SJCRH30 (cell line): ENCODE measurements at regions not wholly inside any gene's neighbourhood (a gene's known extent, or its start where the extent isn't known, plus 50 kb on each side); places are given as distances from the start of the nearest gene placed in this dataset.

Source experiments
- DNase-seq, 2 experiments: peaks; one replicate each; pipeline ENCODE4 v3.0.0-alpha.2; 2015 to 2020
- H3K27ac ChIP-seq: fragments of 250-450 bp; sonication (Bioruptor Pico); 2 replicates; pipeline ENCODE4 v1.5.1; 2020; ENCODE audit warnings: mild to moderate bottlenecking, moderate library complexity
- H3K27me3 ChIP-seq: fragments of 250-450 bp; sonication (Bioruptor Pico); 2 replicates; pipeline ENCODE4 v1.5.1; 2020; ENCODE audit warnings: mild to moderate bottlenecking, moderate library complexity
- H3K36me3 ChIP-seq: fragments of 250-450 bp; sonication (Bioruptor Pico); 2 replicates; pipeline ENCODE4 v1.5.1; 2020; ENCODE audit warnings: mild to moderate bottlenecking, moderate library complexity
- H3K4me1 ChIP-seq: fragments of 250-450 bp; sonication (Bioruptor Pico); 2 replicates; pipeline ENCODE4 v1.5.1; 2020; ENCODE audit warnings: mild to moderate bottlenecking, moderate library complexity
- H3K4me3 ChIP-seq: fragments of 250-450 bp; sonication (Bioruptor Pico); 2 replicates; pipeline ENCODE4 v1.5.1; 2020; ENCODE audit warnings: mild to moderate bottlenecking, moderate library complexity
- H3K9me3 ChIP-seq: fragments of 250-450 bp; sonication (Bioruptor Pico); replicated peaks from 2 replicates; pipeline ENCODE4 v1.5.1; 2020; ENCODE audit warnings: mild to moderate bottlenecking, moderate library complexity

- no peaks in the 10 kb centered on the region for H3K4me1 ChIP-seq
- no peak for DNase-seq
- H3K27ac ChIP-seq, result no peak overlapping the region
- no peaks in the 10 kb centered on the region for H3K36me3 ChIP-seq
- H3K27me3 ChIP-seq, result no peaks in the 10 kb centered on the region
- H3K9me3 ChIP-seq, result no peaks in the 10 kb centered on the region
- H3K4me3 ChIP-seq, result no peak overlapping the region
Measured at GRCh38 chr4:180721356-180721755, 1521.8 kb upstream of the TENM3 start.

- no peak for DNase-seq
- no peak overlapping the region for H3K27ac ChIP-seq
- H3K9me3 ChIP-seq, result no peaks in the 10 kb centered on the region
- H3K27me3 ChIP-seq, result no peaks in the 10 kb centered on the region
- no peaks in the 10 kb centered on the region for H3K4me1 ChIP-seq
- H3K4me3 ChIP-seq, result no peak overlapping the region
- no peaks in the 10 kb centered on the region for H3K36me3 ChIP-seq
Measured at GRCh38 chr4:180726611-180727010, 1516.6 kb upstream of the TENM3 start.

- H3K4me1 ChIP-seq, result no peaks in the 10 kb centered on the region
- no peaks in the 10 kb centered on the region for H3K27me3 ChIP-seq
- H3K27ac ChIP-seq, result no peak overlapping the region
- H3K4me3 ChIP-seq, result no peak overlapping the region
- no peak for DNase-seq
- H3K36me3 ChIP-seq, result no peaks in the 10 kb centered on the region
- H3K9me3 ChIP-seq, result no peaks in the 10 kb centered on the region
Measured at GRCh38 chr4:180727478-180727877, 1515.7 kb upstream of the TENM3 start.

GRCh38 chr4:180734753-180735432 lies 1508.3 kb upstream of the TENM3 start:
- H3K27ac ChIP-seq, result no peak overlapping the region
- no peaks in the 10 kb centered on the region for H3K9me3 ChIP-seq
- no peaks in the 10 kb centered on the region for H3K27me3 ChIP-seq
- no peak overlapping the region for H3K4me3 ChIP-seq
- H3K36me3 ChIP-seq, result no peaks in the 10 kb centered on the region
- no peaks in the 10 kb centered on the region for H3K4me1 ChIP-seq
- no peak for DNase-seq

GRCh38 chr4:180741703-180742102 lies 1501.5 kb upstream of the TENM3 start:
- no peak overlapping the region for H3K27ac ChIP-seq
- no peaks in the 10 kb centered on the region for H3K4me1 ChIP-seq
- no peak overlapping the region for H3K4me3 ChIP-seq
- H3K9me3 ChIP-seq, result no peaks in the 10 kb centered on the region
- no peaks in the 10 kb centered on the region for H3K27me3 ChIP-seq
- no peaks in the 10 kb centered on the region for H3K36me3 ChIP-seq
- DNase-seq, result no peak

GRCh38 chr4:180745019-180745418 lies 1498.2 kb upstream of the TENM3 start:
- Histone ChIP-seq H3K27me3 (no peaks in the 10 kb centered on the region), H3K4me1 (no peaks in the 10 kb centered on the region), H3K36me3 (no peaks in the 10 kb centered on the region), H3K9me3 (no peaks in the 10 kb centered on the region), H3K4me3 (no peak overlapping the region), H3K27ac (no peak overlapping the region)
- no peak for DNase-seq

GRCh38 chr4:180751009-180751408 lies 1492.2 kb upstream of the TENM3 start:
- H3K27ac ChIP-seq, result no peak overlapping the region
- DNase-seq, result no peak

GRCh38 chr4:180757927-180758326 lies 1485.3 kb upstream of the TENM3 start:
- no peak for DNase-seq
- H3K36me3 ChIP-seq, result no peaks in the 10 kb centered on the region
- no peaks in the 10 kb centered on the region for H3K9me3 ChIP-seq
- no peaks in the 10 kb centered on the region for H3K27me3 ChIP-seq
- H3K4me3 ChIP-seq, result no peak overlapping the region
- no peaks in the 10 kb centered on the region for H3K4me1 ChIP-seq
- H3K27ac ChIP-seq, result no peak overlapping the region

More at GRCh38 chr4:180751009-180751408, 1492.2 kb upstream of the TENM3 start:
- Histone ChIP-seq H3K36me3 (no peaks in the 10 kb centered on the region), H3K27me3 (no peaks in the 10 kb centered on the region), H3K9me3 (no peaks in the 10 kb centered on the region), H3K4me3 (no peak overlapping the region), H3K4me1 (no peaks in the 10 kb centered on the region)

- no peaks in the 10 kb centered on the region for H3K27me3 ChIP-seq
- H3K4me3 ChIP-seq, result no peak overlapping the region
- DNase-seq, result peak in 1 of 2 experiments; percentile 2
- no peaks in the 10 kb centered on the region for H3K9me3 ChIP-seq
- H3K36me3 ChIP-seq, result no peaks in the 10 kb centered on the region
- H3K4me1 ChIP-seq, result peaks cover 8% of the 10 kb centered on the region
- no peak overlapping the region for H3K27ac ChIP-seq
Measured at GRCh38 chr4:180766045-180766444, 1477.2 kb upstream of the TENM3 start.

- H3K9me3 ChIP-seq, result no peaks in the 10 kb centered on the region
- no peak overlapping the region for H3K4me3 ChIP-seq
- H3K36me3 ChIP-seq, result no peaks in the 10 kb centered on the region
- H3K27ac ChIP-seq, result peak overlapping the region; percentile 52
- DNase-seq, result peak; percentile 34 to 77
- no peaks in the 10 kb centered on the region for H3K27me3 ChIP-seq
- H3K4me1 ChIP-seq, result peaks cover 8% of the 10 kb centered on the region
Measured at GRCh38 chr4:180766944-180767729, 1476.1 kb upstream of the TENM3 start.

GRCh38 chr4:180768610-180769009 lies 1474.6 kb upstream of the TENM3 start:
- H3K27me3 ChIP-seq, result no peaks in the 10 kb centered on the region
- H3K9me3 ChIP-seq, result no peaks in the 10 kb centered on the region
- H3K36me3 ChIP-seq, result no peaks in the 10 kb centered on the region
- H3K4me3 ChIP-seq, result no peak overlapping the region
- no peak for DNase-seq
- no peak overlapping the region for H3K27ac ChIP-seq
- peaks cover 8% of the 10 kb centered on the region for H3K4me1 ChIP-seq

- Histone ChIP-seq H3K36me3 (no peaks in the 10 kb centered on the region), H3K27ac (no peak overlapping the region), H3K27me3 (no peaks in the 10 kb centered on the region), H3K9me3 (no peaks in the 10 kb centered on the region), H3K4me3 (no peak overlapping the region), H3K4me1 (peaks cover 8% of the 10 kb centered on the region)
- no peak for DNase-seq
Measured at GRCh38 chr4:180769791-180770190, 1473.4 kb upstream of the TENM3 start.

GRCh38 chr4:180770265-180770664 lies 1472.9 kb upstream of the TENM3 start:
- no peaks in the 10 kb centered on the region for H3K9me3 ChIP-seq
- no peak overlapping the region for H3K4me3 ChIP-seq
- no peaks in the 10 kb centered on the region for H3K27me3 ChIP-seq
- peak in 1 of 2 experiments; percentile 28 for DNase-seq
- no peak overlapping the region for H3K27ac ChIP-seq
- H3K36me3 ChIP-seq, result no peaks in the 10 kb centered on the region
- peaks cover 8% of the 10 kb centered on the region for H3K4me1 ChIP-seq

GRCh38 chr4:180784940-180785339 lies 1458.3 kb upstream of the TENM3 start:
- H3K4me1 ChIP-seq, result no peaks in the 10 kb centered on the region
- H3K27ac ChIP-seq, result no peak overlapping the region
- DNase-seq, result no peak
- no peak overlapping the region for H3K4me3 ChIP-seq
- no peaks in the 10 kb centered on the region for H3K36me3 ChIP-seq
- no peaks in the 10 kb centered on the region for H3K9me3 ChIP-seq
- no peaks in the 10 kb centered on the region for H3K27me3 ChIP-seq

- no peak overlapping the region for H3K4me3 ChIP-seq
- no peaks in the 10 kb centered on the region for H3K4me1 ChIP-seq
- H3K9me3 ChIP-seq, result no peaks in the 10 kb centered on the region
- H3K36me3 ChIP-seq, result no peaks in the 10 kb centered on the region
- no peak overlapping the region for H3K27ac ChIP-seq
- no peaks in the 10 kb centered on the region for H3K27me3 ChIP-seq
- DNase-seq, result no peak
Measured at GRCh38 chr4:180788729-180789128, 1454.5 kb upstream of the TENM3 start.

- no peaks in the 10 kb centered on the region for H3K36me3 ChIP-seq
- DNase-seq, result no peak
- H3K4me3 ChIP-seq, result no peak overlapping the region
- H3K27ac ChIP-seq, result no peak overlapping the region
- H3K27me3 ChIP-seq, result no peaks in the 10 kb centered on the region
- no peaks in the 10 kb centered on the region for H3K9me3 ChIP-seq
- no peaks in the 10 kb centered on the region for H3K4me1 ChIP-seq
Measured at GRCh38 chr4:180789929-180790328, 1453.3 kb upstream of the TENM3 start.
